ENCODE measurements at regions not wholly inside any gene's neighbourhood (a gene's known extent, or its start where the extent isn't known, plus 50 kb on each side); places are given as distances from the start of the nearest gene placed in this dataset.
A peak's percentile ranks its signal among the peaks of the same experiment; 100 is the strongest.

GRCh38 chr7:32680259-32681173 is 185.2 kb downstream of the AVL9 start:
- peaks cover 2% of the 10 kb centered on the region; the same call in 1 of the 2 replicates for H3K4me1 ChIP-seq (ENCODE audit: control insufficient read depth, insufficient read depth, low read length)
- no peaks in the 10 kb centered on the region for H3K27me3 ChIP-seq (ENCODE audit: control insufficient read depth, insufficient read depth, low read length)
- peak overlapping the region; percentile 95 for H3K27ac ChIP-seq (ENCODE audit: insufficient read depth, low read length)
- in situ Hi-C loops (cut with MboI; ENCODE audit: low sequenced_read_pairs) (no loop called here), intact Hi-C loops (cut with micrococcal nuclease) (no loop called here), dilution Hi-C loops (cut with HindIII; ENCODE audit: low sequenced_read_pairs, unreplicated experiment) (no loop called here)
- H4K8ac ChIP-seq (ENCODE audit: low read depth in 2 of 2, low read length in 2 of 2): peak overlapping the region; percentile 18 to 75
- no peaks in the 10 kb centered on the region for H3K9me1 ChIP-seq (ENCODE audit: insufficient read depth, low read length)
- H3K23ac ChIP-seq (ENCODE audit: low read depth, low read length): no peak overlapping the region
- DNase-seq (peak; percentile 80), ATAC-seq (ENCODE audit: low read depth) (peak; percentile 91)
- no peak overlapping the region for H3K56ac ChIP-seq (ENCODE audit: extremely low read depth, insufficient read depth, low read length)
- peak overlapping the region; percentile 20; the same call in 2 of the 3 replicates for H2BK15ac ChIP-seq (ENCODE audit: low read depth, low read length)
- ChIA-PET POLR2A (ENCODE audit: unreplicated experiment) (no interaction called here), CTCF (no interaction called here)
- WGBS, 2 experiments (ENCODE audit: extremely low coverage in 2 of 2, insufficient read length in 1 of 2): 100% methylated on average over 1 of the region's 6 CpGs; no CpG with 5 or more reads in 1 of the 2 experiments
- H4K20me1 ChIP-seq (ENCODE audit: insufficient read depth, low read length): no peaks in the 10 kb centered on the region
- H2AK9ac ChIP-seq (replicated peaks; ENCODE audit: low read depth, low read length, poor library complexity): no peak overlapping the region
- peak overlapping the region; percentile 20; the same call in 1 of the 2 replicates for H3K4ac ChIP-seq (ENCODE audit: low read depth, low read length)
- peak overlapping the region; percentile 20; the same call in 1 of the 2 replicates for H2AK5ac ChIP-seq (ENCODE audit: low read depth, low read length)
- no peak overlapping the region for H2AFZ ChIP-seq (replicated peaks; ENCODE audit: low read length, poor library complexity)
- H3K79me1 ChIP-seq (ENCODE audit: low read depth in 1 of 2, low read length in 2 of 2): no peaks in the 10 kb centered on the region
- peak overlapping the region; percentile 99 for H3K18ac ChIP-seq (ENCODE audit: low read depth, low read length)
- no peaks in the 10 kb centered on the region for H3K9me3 ChIP-seq (ENCODE audit: control insufficient read depth, insufficient read depth, low read length)
- H3K4me2 ChIP-seq (ENCODE audit: low read depth, low read length): no peak overlapping the region
- BruUV-seq (replicated peaks): no TSS peak
- H2BK5ac ChIP-seq (ENCODE audit: low read depth, low read length, poor library complexity, severe bottlenecking): peak overlapping the region; percentile 12
- peak overlapping the region; percentile 99 for H4K5ac ChIP-seq (ENCODE audit: low read depth, low read length)
- H4K91ac ChIP-seq (ENCODE audit: insufficient read depth, low read depth, low read length): peak overlapping the region; percentile 6; the same call in 1 of the 2 replicates
- no peak overlapping the region for H3K9ac ChIP-seq (ENCODE audit: low read depth, low read length)
- H3K36me3 ChIP-seq (ENCODE audit: control insufficient read depth, insufficient read depth, low read length): no peaks in the 10 kb centered on the region
- peak overlapping the region; percentile 50 for H2BK120ac ChIP-seq (ENCODE audit: low read depth, low read length)
- H2BK20ac ChIP-seq (ENCODE audit: low read depth, low read length): peak overlapping the region; percentile 13; the same call in 1 of the 2 replicates
- H3K14ac ChIP-seq (replicated peaks; ENCODE audit: low read depth, low read length): peak overlapping the region; percentile 41; the same call in 1 of the 2 replicates
- H3K4me3 ChIP-seq (ENCODE audit: insufficient read depth, low read depth, low read length): no peak overlapping the region
- TF ChIP-seq SMC3 (IDR thresholded peaks at IDR 0.05; ENCODE audit: low read depth, low read length) (no peak), MXI1 (IDR thresholded peaks at IDR 0.05; ENCODE audit: borderline replicate concordance, low read depth, low read length) (no peak), CHD1 (IDR thresholded peaks at IDR 0.05; ENCODE audit: low read depth, low read length) (no peak), CEBPB (IDR thresholded peaks at IDR 0.05; ENCODE audit: low read depth, low read length) (no peak), POLR2A (IDR thresholded peaks at IDR 0.05; ENCODE audit: low read depth, low read length) (no peak), CTCF (conservative IDR thresholded peaks at IDR 0.05; ENCODE audit: low read depth, low read length) (no peak), USF2 (IDR thresholded peaks at IDR 0.05; ENCODE audit: low read depth, low read length) (no peak), RAD21 (IDR thresholded peaks at IDR 0.05; ENCODE audit: low read length) (no peak), ELK1 (IDR thresholded peaks at IDR 0.05; ENCODE audit: borderline replicate concordance, low read depth, low read length) (no peak), MAZ (IDR thresholded peaks at IDR 0.05; ENCODE audit: borderline replicate concordance, low read depth, low read length) (no peak), NFE2L2 (IDR thresholded peaks at IDR 0.05; ENCODE audit: low read depth, low read length) (no peak), RFX5 (IDR thresholded peaks at IDR 0.05; ENCODE audit: low read depth, low read length) (no peak), RCOR1 (IDR thresholded peaks at IDR 0.05; ENCODE audit: insufficient replicate concordance, low read length) (no peak), MAFK (IDR thresholded peaks at IDR 0.05; ENCODE audit: low read depth, low read length) (no peak)
